ENCODE measurements at regions not wholly inside any gene's neighbourhood (a gene's known extent, or its start where the extent isn't known, plus 50 kb on each side); places are given as distances from the start of the nearest gene placed in this dataset.

DNA sequence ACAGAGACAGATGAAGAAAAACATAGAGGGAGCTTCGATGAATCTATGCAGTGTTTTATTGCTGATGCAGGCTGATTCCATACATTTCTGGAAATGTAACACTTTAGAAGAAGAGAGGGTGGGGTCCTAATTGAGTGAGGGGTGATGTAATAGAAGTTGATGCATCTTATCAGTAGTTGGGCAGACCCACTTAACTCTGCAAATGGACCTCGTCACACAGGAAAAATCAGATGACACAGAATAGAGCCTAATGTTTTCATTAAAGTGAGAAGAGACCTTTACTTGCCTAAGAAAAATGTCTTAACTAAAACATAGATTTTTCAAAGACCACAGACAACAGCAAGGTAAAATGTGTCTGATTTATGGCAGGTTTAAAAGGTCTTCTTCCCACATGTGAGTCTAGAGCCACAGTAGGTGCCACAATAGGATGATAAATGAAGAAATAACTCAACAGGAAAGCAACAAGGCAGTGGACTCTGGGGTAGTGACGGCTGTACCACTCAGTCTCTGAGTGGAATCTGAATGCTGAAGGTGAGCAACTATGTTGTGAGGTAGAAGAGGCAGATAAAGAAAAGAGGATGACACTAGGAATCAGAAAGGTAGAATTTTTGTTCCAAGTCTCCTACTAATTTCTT is 414.7 kb upstream of the PIK3C3 start:
- intact Hi-C loops (cut with DNase I; ENCODE audit: low total_unique reads): no loop called here
- 65 to 76% (median 73%) methylated on average over 3 of the region's 3 CpGs for WGBS, 5 donors
- no peak overlapping the region for H3K4me3 ChIP-seq

DNA sequence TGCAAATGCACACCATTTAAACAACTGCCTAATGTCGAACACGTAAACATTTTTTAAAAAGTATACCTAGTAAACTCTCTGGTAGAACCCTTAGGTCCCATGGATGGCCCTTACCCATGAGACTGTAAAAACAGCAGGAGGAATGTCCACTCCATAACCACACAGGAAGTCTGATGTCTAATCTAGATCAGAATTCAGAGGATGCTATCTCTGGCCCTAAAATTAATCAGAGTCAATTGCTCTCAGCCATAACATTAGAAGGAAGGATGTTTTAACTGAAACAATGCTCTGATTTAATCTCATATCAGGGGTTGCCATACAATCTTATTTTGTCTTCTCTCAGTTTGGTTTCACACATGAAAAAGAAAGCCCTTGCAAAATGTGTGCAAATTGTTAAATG is 416.3 kb upstream of the PIK3C3 start:
- intact Hi-C loops (cut with DNase I; ENCODE audit: low total_unique reads): no loop called here
- 85 to 96% (median 94%) methylated on average over 2 of the region's 2 CpGs for WGBS, 5 donors
- H3K9me3 ChIP-seq: peaks cover 0 to 5% (median 0%) of the 10 kb centered on the region in 8 donors

More for the DNA sequence above, 414.7 kb upstream of the PIK3C3 start:
- TF ChIP-seq POLR2A (IDR thresholded peaks at IDR 0.05) (no peak), POLR2AphosphoS5 (IDR thresholded peaks at IDR 0.05) (no peak)
- TF ChIP-seq, protein P1, sequence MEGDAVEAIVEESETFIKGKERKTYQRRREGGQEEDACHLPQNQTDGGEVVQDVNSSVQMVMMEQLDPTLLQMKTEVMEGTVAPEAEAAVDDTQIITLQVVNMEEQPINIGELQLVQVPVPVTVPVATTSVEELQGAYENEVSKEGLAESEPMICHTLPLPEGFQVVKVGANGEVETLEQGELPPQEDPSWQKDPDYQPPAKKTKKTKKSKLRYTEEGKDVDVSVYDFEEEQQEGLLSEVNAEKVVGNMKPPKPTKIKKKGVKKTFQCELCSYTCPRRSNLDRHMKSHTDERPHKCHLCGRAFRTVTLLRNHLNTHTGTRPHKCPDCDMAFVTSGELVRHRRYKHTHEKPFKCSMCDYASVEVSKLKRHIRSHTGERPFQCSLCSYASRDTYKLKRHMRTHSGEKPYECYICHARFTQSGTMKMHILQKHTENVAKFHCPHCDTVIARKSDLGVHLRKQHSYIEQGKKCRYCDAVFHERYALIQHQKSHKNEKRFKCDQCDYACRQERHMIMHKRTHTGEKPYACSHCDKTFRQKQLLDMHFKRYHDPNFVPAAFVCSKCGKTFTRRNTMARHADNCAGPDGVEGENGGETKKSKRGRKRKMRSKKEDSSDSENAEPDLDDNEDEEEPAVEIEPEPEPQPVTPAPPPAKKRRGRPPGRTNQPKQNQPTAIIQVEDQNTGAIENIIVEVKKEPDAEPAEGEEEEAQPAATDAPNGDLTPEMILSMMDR (IDR thresholded peaks at IDR 0.05 in 8 of 11, conservative IDR thresholded peaks at IDR 0.05 in 3 of 11): no peak
- Histone ChIP-seq H3K27ac (no peak overlapping the region), H3K9me3 (peaks cover 0 to 5% (median 0%) of the 10 kb centered on the region in 8 donors), H3K36me3 (no peaks in the 10 kb centered on the region), H3K27me3 (replicated peaks in 1 of 7) (no peaks in the 10 kb centered on the region), H3K4me1 (no peaks in the 10 kb centered on the region)
- no peak for DNase-seq

DNA sequence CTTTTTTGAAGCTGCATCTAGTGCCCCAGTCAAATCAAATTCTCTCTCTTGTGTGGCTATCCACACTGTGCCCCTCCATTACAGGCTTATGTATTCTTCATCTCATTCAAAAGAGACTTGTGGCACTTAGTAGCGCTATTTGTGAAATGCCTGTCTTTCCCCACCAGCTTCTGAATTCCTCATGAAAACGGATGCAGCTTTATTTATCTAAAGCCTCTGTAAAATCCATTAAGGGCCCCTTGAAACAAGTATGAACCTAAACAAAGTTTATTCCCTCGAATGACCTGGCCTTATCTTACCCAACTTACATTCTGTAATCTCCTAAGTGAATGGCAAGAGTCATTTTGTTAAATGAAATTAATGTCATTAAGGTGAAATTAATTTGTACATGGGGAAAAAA is 417.4 kb upstream of the PIK3C3 start:
- no peak for DNase-seq
- Histone ChIP-seq H3K4me1 (no peaks in the 10 kb centered on the region), H3K27me3 (replicated peaks in 1 of 7) (no peaks in the 10 kb centered on the region), H3K4me3 (no peak overlapping the region), H3K9me3 (peaks cover 0 to 5% (median 0%) of the 10 kb centered on the region in 8 donors), H3K36me3 (no peaks in the 10 kb centered on the region), H3K27ac (no peak overlapping the region)
- TF ChIP-seq POLR2AphosphoS5 (IDR thresholded peaks at IDR 0.05) (no peak), POLR2A (IDR thresholded peaks at IDR 0.05) (no peak)
- TF ChIP-seq, protein P1 (IDR thresholded peaks at IDR 0.05 in 8 of 11, conservative IDR thresholded peaks at IDR 0.05 in 3 of 11): no peak
- WGBS, 5 donors: 46 to 62% (median 59%) methylated on average over 3 of the region's 3 CpGs
- intact Hi-C loops (cut with DNase I; ENCODE audit: low total_unique reads): no loop called here

More for the DNA sequence above, 416.3 kb upstream of the PIK3C3 start:
- no peak overlapping the region for H3K27ac ChIP-seq
- H3K27me3 ChIP-seq (replicated peaks in 1 of 7): no peaks in the 10 kb centered on the region
- TF ChIP-seq POLR2A (IDR thresholded peaks at IDR 0.05): no peak
- no peak for TF ChIP-seq POLR2AphosphoS5 (IDR thresholded peaks at IDR 0.05)
- TF ChIP-seq, protein P1 (IDR thresholded peaks at IDR 0.05 in 8 of 11, conservative IDR thresholded peaks at IDR 0.05 in 3 of 11): no peak
- H3K4me1 ChIP-seq: no peaks in the 10 kb centered on the region
- H3K4me3 ChIP-seq: no peak overlapping the region
- H3K36me3 ChIP-seq: no peaks in the 10 kb centered on the region
- no peak for DNase-seq

DNA sequence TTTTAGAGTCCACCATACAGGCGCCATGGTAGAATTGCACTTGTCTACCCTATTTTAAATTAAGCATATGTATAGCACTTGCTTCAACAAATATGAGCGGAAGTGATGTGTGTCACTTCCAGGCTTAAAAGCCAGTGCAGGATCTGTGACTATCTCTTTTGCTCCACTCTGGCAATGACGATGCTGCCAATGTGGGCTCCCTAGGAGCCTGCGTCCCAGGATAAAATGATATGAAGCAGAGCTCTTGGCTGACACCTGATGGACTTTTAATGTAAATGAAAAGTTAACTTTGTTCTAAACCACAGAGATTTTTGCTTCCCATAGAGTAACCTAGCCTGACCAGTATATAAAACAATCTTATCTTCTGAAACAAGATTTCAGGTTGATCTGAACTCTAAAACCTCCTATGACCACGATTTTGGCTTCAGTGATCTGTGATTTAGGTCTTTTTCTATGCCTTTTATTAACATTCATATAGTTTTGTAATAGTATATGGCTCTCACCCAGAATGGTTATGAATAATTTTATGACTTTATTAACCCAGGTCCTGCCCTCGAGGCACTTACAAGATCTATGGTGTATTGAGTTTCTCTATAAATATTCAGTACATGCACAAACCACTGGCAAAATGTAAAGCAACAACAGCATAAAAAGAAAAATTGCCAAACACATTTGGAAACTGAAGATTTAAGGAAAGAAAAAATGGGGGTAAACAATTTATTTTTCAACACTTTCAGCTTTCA is 422.5 kb upstream of the PIK3C3 start:
- Histone ChIP-seq H3K27ac (no peak overlapping the region), H3K4me1 (no peaks in the 10 kb centered on the region), H3K4me3 (no peak overlapping the region), H3K36me3 (no peaks in the 10 kb centered on the region), H3K9me3 (peaks cover 0 to 3% (median 0%) of the 10 kb centered on the region in 8 donors), H3K27me3 (replicated peaks in 1 of 7) (no peaks in the 10 kb centered on the region)
- no peak for TF ChIP-seq POLR2A (IDR thresholded peaks at IDR 0.05)
- TF ChIP-seq POLR2AphosphoS5 (IDR thresholded peaks at IDR 0.05): no peak
- TF ChIP-seq, protein P1 (IDR thresholded peaks at IDR 0.05 in 8 of 11, conservative IDR thresholded peaks at IDR 0.05 in 3 of 11): no peak
- no peak for DNase-seq
- intact Hi-C loops (cut with DNase I; ENCODE audit: low total_unique reads): no loop called here
- 63 to 70% (median 66%) methylated on average over 6 of the region's 6 CpGs for WGBS, 5 donors
